ENCODE measurements at regions not wholly inside any gene's neighbourhood (a gene's known extent, or its start where the extent isn't known, plus 50 kb on each side); places are given as distances from the start of the nearest gene placed in this dataset.

- TF ChIP-seq CTCF (IDR thresholded peaks at IDR 0.05), result no peak
- intact Hi-C loops (cut with DNase I), result no loop called here
These were observed 84.8 kb upstream of the MYO3A start for GRCh38 chr10:25849268-25849667.

GRCh38 chr10:25849988-25850387, 84.0 kb upstream of the MYO3A start:
- no peak for TF ChIP-seq CTCF (IDR thresholded peaks at IDR 0.05)
- H3K27ac ChIP-seq, result no peak overlapping the region

More at GRCh38 chr10:25849268-25849667, 84.8 kb upstream of the MYO3A start:
- Histone ChIP-seq H3K27ac (no peak overlapping the region), H3K4me3 (no peak overlapping the region), H3K9me3 (no peaks in the 10 kb centered on the region), H3K4me1 (no peaks in the 10 kb centered on the region), H3K36me3 (no peaks in the 10 kb centered on the region), H3K27me3 (no peaks in the 10 kb centered on the region)
- no peak for ATAC-seq
- DNase-seq, result no peak

GRCh38 chr10:25851548-25851947, 82.5 kb upstream of the MYO3A start:
- ATAC-seq, result no peak
- TF ChIP-seq CTCF (IDR thresholded peaks at IDR 0.05), result no peak
- DNase-seq, result no peak
- Histone ChIP-seq H3K9me3 (no peaks in the 10 kb centered on the region), H3K27ac (no peak overlapping the region), H3K4me3 (no peak overlapping the region), H3K36me3 (no peaks in the 10 kb centered on the region), H3K4me1 (no peaks in the 10 kb centered on the region), H3K27me3 (no peaks in the 10 kb centered on the region)
- intact Hi-C loops (cut with DNase I), result no loop called here

More at GRCh38 chr10:25849988-25850387, 84.0 kb upstream of the MYO3A start:
- H3K27me3 ChIP-seq, result no peaks in the 10 kb centered on the region
- no peak for DNase-seq
- H3K36me3 ChIP-seq, result no peaks in the 10 kb centered on the region
- ATAC-seq, result no peak
- H3K4me1 ChIP-seq, result no peaks in the 10 kb centered on the region
- H3K9me3 ChIP-seq, result no peaks in the 10 kb centered on the region
- H3K4me3 ChIP-seq, result no peak overlapping the region
- intact Hi-C loops (cut with DNase I), result no loop called here

GRCh38 chr10:25852364-25852941, 81.6 kb upstream of the MYO3A start:
- Histone ChIP-seq H3K27ac (no peak overlapping the region), H3K27me3 (no peaks in the 10 kb centered on the region), H3K4me3 (no peak overlapping the region), H3K36me3 (no peaks in the 10 kb centered on the region), H3K9me3 (no peaks in the 10 kb centered on the region), H3K4me1 (no peaks in the 10 kb centered on the region)
- no peak for TF ChIP-seq CTCF (IDR thresholded peaks at IDR 0.05)
- no peak for DNase-seq
- no peak for ATAC-seq
- intact Hi-C loops (cut with DNase I), result no loop called here

- Histone ChIP-seq H3K36me3 (no peaks in the 10 kb centered on the region), H3K4me3 (no peak overlapping the region), H3K9me3 (no peaks in the 10 kb centered on the region), H3K27me3 (no peaks in the 10 kb centered on the region), H3K27ac (no peak overlapping the region), H3K4me1 (no peaks in the 10 kb centered on the region)
- intact Hi-C loops (cut with DNase I), result no loop called here
- TF ChIP-seq CTCF (IDR thresholded peaks at IDR 0.05), result no peak
- ATAC-seq (no peak), DNase-seq (no peak)
These were observed 76.0 kb upstream of the MYO3A start for GRCh38 chr10:25858076-25858475.
